ENCODE measurements at regions not wholly inside any gene's neighbourhood (a gene's known extent, or its start where the extent isn't known, plus 50 kb on each side); places are given as distances from the start of the nearest gene placed in this dataset.

- H3K36me3 ChIP-seq (ENCODE audit: control insufficient read depth in 2 of 2, insufficient read depth in 2 of 2, low read length in 1 of 2) = no peaks in the 10 kb centered on the region
- H3K4me1 ChIP-seq (ENCODE audit: control insufficient read depth, insufficient read depth, low read length) = no peaks in the 10 kb centered on the region
- FAIRE-seq (no peak), DNase-seq (ENCODE audit: low read depth, low spot score) (no peak), ATAC-seq (no peak)
- no peak overlapping the region for H3K4me3 ChIP-seq
- H3K27me3 ChIP-seq (replicated peaks in 1 of 2; ENCODE audit: control insufficient read depth in 2 of 2, insufficient read depth in 2 of 2, low read length in 1 of 2) = no peaks in the 10 kb centered on the region; a peak in 1 of 4 replicates
- no peaks in the 10 kb centered on the region; the same call in 2 of the 3 replicates for H3K9me3 ChIP-seq (replicated peaks; ENCODE audit: control insufficient read depth, insufficient read depth, low read length)
- WGBS (ENCODE audit: insufficient coverage, insufficient replicate concordance, low lambda C conversion rate, missing lambda C conversion rate) = 4% methylated on average over 2 of the region's 2 CpGs
- H4K20me1 ChIP-seq (ENCODE audit: control insufficient read depth, insufficient read depth) = no peaks in the 10 kb centered on the region
- in situ Hi-C loops (cut with MboI) (no loop called here), intact Hi-C loops (cut with micrococcal nuclease; ENCODE audit: unreplicated experiment) (no loop called here)
- no peak overlapping the region for H3K9ac ChIP-seq (ENCODE audit: control insufficient read depth, insufficient read depth, low read length)
- H2AFZ ChIP-seq (ENCODE audit: control insufficient read depth, low read depth, low read length) = no peak overlapping the region
- H3K27ac ChIP-seq (ENCODE audit: control insufficient read depth, insufficient read depth) = no peak overlapping the region
- ChIA-PET POLR2A (no interaction called here), CTCF (no interaction called here), SMC1A (ENCODE audit: uncharacterized antibody, unreplicated experiment) (interaction anchor here (1.1 kb wide), 1 partner anchor 9 kb away, joined by 3 read pairs; no protein-coding TSS in a partner anchor), RAD21 (ENCODE audit: unreplicated experiment) (interaction anchor here (1.4 kb wide), 1 partner anchor 10 kb away, joined by 3 read pairs; no protein-coding TSS in a partner anchor)
- TF ChIP-seq RELA (IDR thresholded peaks at IDR 0.05; ENCODE audit: borderline replicate concordance, partially characterized antibody) (no peak), SPI1 (IDR thresholded peaks at IDR 0.05; ENCODE audit: borderline replicate concordance, insufficient read depth, low read depth, low read length) (peak; percentile 57; the same call in 1 of the 2 replicates)
- BruUV-seq (replicated peaks) = no TSS peak
- H3K4me2 ChIP-seq (ENCODE audit: control insufficient read depth, insufficient read depth) = no peak overlapping the region
- H3K79me2 ChIP-seq (ENCODE audit: control insufficient read depth, insufficient read depth, low read length) = no peaks in the 10 kb centered on the region
These were observed 120.1 kb upstream of the CHST15 start for GRCh38 chr10:124213471-124213870.

- ChIA-PET CTCF (no interaction called here), POLR2A (interaction anchor here (0.7 kb wide), 1 partner anchor 73 kb away, joined by 3 read pairs; no protein-coding TSS in a partner anchor), RAD21 (ENCODE audit: unreplicated experiment) (no interaction called here), SMC1A (ENCODE audit: uncharacterized antibody, unreplicated experiment) (no interaction called here)
- no peaks in the 10 kb centered on the region for H3K4me1 ChIP-seq (ENCODE audit: control insufficient read depth, insufficient read depth, low read length)
- no peak overlapping the region for H2AFZ ChIP-seq (ENCODE audit: control insufficient read depth, low read depth, low read length)
- TF ChIP-seq CREB1 (IDR thresholded peaks at IDR 0.05; ENCODE audit: low read depth) (no peak), RFX5 (IDR thresholded peaks at IDR 0.05; ENCODE audit: low read depth, low read length) (no peak), SREBF2 (IDR thresholded peaks at IDR 0.05; ENCODE audit: low read length) (no peak), GATAD2B (conservative IDR thresholded peaks at IDR 0.05; ENCODE audit: low read depth) (no peak)
- in situ Hi-C loops (cut with MboI) = no loop called here
- no TSS peak for BruUV-seq (replicated peaks)
- 73% methylated on average over 9 of the region's 9 CpGs for WGBS (ENCODE audit: insufficient coverage, insufficient replicate concordance, low lambda C conversion rate, missing lambda C conversion rate)
- no peaks in the 10 kb centered on the region; the same call in 2 of the 3 replicates for H3K9me3 ChIP-seq (replicated peaks; ENCODE audit: control insufficient read depth, insufficient read depth, low read length)
- no peaks in the 10 kb centered on the region for H4K20me1 ChIP-seq (ENCODE audit: control insufficient read depth, insufficient read depth)
- no peak overlapping the region for H3K4me2 ChIP-seq (ENCODE audit: control insufficient read depth, insufficient read depth)
- DNase-seq (ENCODE audit: low read depth, low spot score) (no peak), FAIRE-seq (no peak), ATAC-seq (no peak)
- H3K36me3 ChIP-seq (ENCODE audit: control insufficient read depth in 2 of 2, insufficient read depth in 2 of 2, low read length in 1 of 2) = no peaks in the 10 kb centered on the region
- intact Hi-C loops (cut with micrococcal nuclease; ENCODE audit: unreplicated experiment) = no loop called here
- no peak overlapping the region for H3K27ac ChIP-seq (ENCODE audit: control insufficient read depth, insufficient read depth)
- H3K27me3 ChIP-seq (replicated peaks in 1 of 2; ENCODE audit: control insufficient read depth in 2 of 2, insufficient read depth in 2 of 2, low read length in 1 of 2) = no peaks in the 10 kb centered on the region; a peak in 1 of 4 replicates
- no peak overlapping the region for H3K4me3 ChIP-seq
- H3K9ac ChIP-seq (ENCODE audit: control insufficient read depth, insufficient read depth, low read length) = no peak overlapping the region
- no peaks in the 10 kb centered on the region for H3K79me2 ChIP-seq (ENCODE audit: control insufficient read depth, insufficient read depth, low read length)
These were observed 119.3 kb upstream of the CHST15 start for GRCh38 chr10:124212702-124213101.

Data from GM12878 (cell line).